CD14-positive monocyte (primary cell): ENCODE measurements at regions not wholly inside any gene's neighbourhood (a gene's known extent, or its start where the extent isn't known, plus 50 kb on each side); places are given as distances from the start of the nearest gene placed in this dataset.

Experiments
- DNase-seq, 3 donors: peaks; one replicate each; pipeline ENCODE4 v3.0.0-alpha.2; 2011 to 2022
- H2AFZ ChIP-seq: 2 replicates; pipeline ENCODE4 v1.6.0; 2012; ENCODE audit warnings: mild to moderate bottlenecking, low read depth, low read length, inconsistent platforms; ENCODE audit not compliant: insufficient read depth, poor library complexity, severe bottlenecking
- H3K27ac ChIP-seq, 2 donors: 1 replicate in 1 of 2; 2 replicates in 1 of 2; pipeline ENCODE4 v1.5.1; 2012 to 2013; ENCODE audit warnings: low read length in 2 of 2, control low read depth in 1 of 2, inconsistent platforms in 1 of 2, low read depth in 1 of 2, mild to moderate bottlenecking in 1 of 2
- H3K27me3 ChIP-seq, 2 donors: one replicate each; pipeline versions ENCODE4 v1.6.0 to v1.6.1; 2011 to 2013; ENCODE audit warnings: low read length in 2 of 2; ENCODE audit not compliant: control insufficient read depth in 2 of 2, insufficient read depth in 2 of 2
- H3K36me3 ChIP-seq, 2 donors: replicated peaks in 1 of 2; 1 replicate in 1 of 2; 2 replicates in 1 of 2; pipeline versions ENCODE4 v1.5.1 to v1.6.1; 2012 to 2013; ENCODE audit warnings: low read length in 2 of 2, control low read depth in 1 of 2, inconsistent platforms in 1 of 2, mild to moderate bottlenecking in 1 of 2; ENCODE audit not compliant: insufficient read depth in 2 of 2, control insufficient read depth in 1 of 2
- H3K4me1 ChIP-seq, 2 donors: 1 replicate in 1 of 2; 2 replicates in 1 of 2; pipeline versions ENCODE4 v1.5.1 to v1.6.1; 2012 to 2013; ENCODE audit warnings: low read length in 2 of 2, control low read depth in 1 of 2, inconsistent platforms in 1 of 2, mild to moderate bottlenecking in 1 of 2, moderate library complexity in 1 of 2; ENCODE audit not compliant: insufficient read depth in 2 of 2, control insufficient read depth in 1 of 2
- H3K4me2 ChIP-seq: replicated peaks from 2 replicates; pipeline ENCODE3; 2012; ENCODE audit warnings: low read length, moderate library complexity, mild to moderate bottlenecking; ENCODE audit not compliant: poor library complexity, severe bottlenecking; ENCODE audit errors: extremely low read depth
- H3K4me3 ChIP-seq, 3 experiments: fragments of 200-600 bp in 1 of 3; sonication (generic) in 1 of 3; replicated peaks in 1 of 3; 1 replicate in 2 of 3; 2 replicates in 1 of 3; pipeline ENCODE4 v1.5.1; 2011 to 2013; ENCODE audit warnings: low read length in 3 of 3, mild to moderate bottlenecking in 3 of 3, control low read depth in 2 of 3, low read depth in 2 of 3, inconsistent platforms in 1 of 3, moderate library complexity in 1 of 3
- H3K79me2 ChIP-seq: 2 replicates; pipeline ENCODE4 v1.6.0; 2012; ENCODE audit warnings: mild to moderate bottlenecking, control low read depth, inconsistent platforms, low read length, moderate library complexity; ENCODE audit not compliant: insufficient read depth
- H3K9ac ChIP-seq: 2 replicates; pipeline ENCODE4 v1.6.0; 2017; ENCODE audit warnings: low read length, mild to moderate bottlenecking; ENCODE audit not compliant: insufficient read depth, poor library complexity, severe bottlenecking
- H3K9me3 ChIP-seq, 2 donors: replicated peaks in 1 of 2; 1 replicate in 1 of 2; 2 replicates in 1 of 2; pipeline versions ENCODE4 v1.5.1 to v1.6.1; 2012 to 2013; ENCODE audit warnings: low read length in 2 of 2, control low read depth in 1 of 2; ENCODE audit not compliant: control insufficient read depth in 1 of 2, insufficient read depth in 1 of 2
- H4K20me1 ChIP-seq: 2 replicates; pipeline ENCODE4 v1.6.0; 2012; ENCODE audit warnings: mild to moderate bottlenecking, low read length, control low read depth, moderate library complexity; ENCODE audit not compliant: insufficient read depth
- H3K27ac Mint-ChIP-seq, 7 donors: one replicate each; pipeline ENCODE4 v1.8.0; 2020; ENCODE audit warnings: mild to moderate bottlenecking in 7 of 7, mixed read lengths in 7 of 7, moderate library complexity in 6 of 7, inconsistent platforms in 2 of 7
- H3K27me3 Mint-ChIP-seq, 3 donors: one replicate each; pipeline ENCODE4 v1.8.0; 2021 to 2022; ENCODE audit warnings: low read depth in 3 of 3, mild to moderate bottlenecking in 3 of 3, mixed read lengths in 3 of 3, moderate library complexity in 3 of 3, inconsistent platforms in 1 of 3
- H3K36me3 Mint-ChIP-seq, 2 donors: one replicate each; pipeline ENCODE4 v1.8.0; 2020; ENCODE audit warnings: mixed read lengths in 2 of 2, inconsistent platforms in 1 of 2, mild to moderate bottlenecking in 1 of 2
- H3K4me1 Mint-ChIP-seq: one replicate; pipeline ENCODE4 v1.8.0; 2020; ENCODE audit warnings: mild to moderate bottlenecking, mixed read lengths
- H3K4me3 Mint-ChIP-seq, 2 donors: one replicate each; pipeline ENCODE4 v1.8.0; 2020; ENCODE audit warnings: mild to moderate bottlenecking in 2 of 2, mixed read lengths in 2 of 2, moderate library complexity in 1 of 2
- H3K9me3 Mint-ChIP-seq, 7 donors: one replicate each; pipeline ENCODE4 v1.8.0; 2020 to 2022; ENCODE audit warnings: mixed read lengths in 7 of 7, mild to moderate bottlenecking in 6 of 7, moderate library complexity in 6 of 7, inconsistent platforms in 2 of 7
- CTCF ChIP-seq: fragments of 200-600 bp; IDR thresholded peaks from one replicate; pipeline ENCODE4 v1.8.0; 2022; ENCODE audit warnings: antibody characterized with exemption, mild to moderate bottlenecking
- WGBS: methylation state at CpG from one replicate; pipeline ENCODE4 v1.1.5; 2013; ENCODE audit warnings: missing lambda C conversion rate; ENCODE audit not compliant: insufficient coverage; 5-methylcytosine and 5-hydroxymethylcytosine counted together
- intact Hi-C, 2 donors: fragments of 100-400 bp; cut with micrococcal nuclease; formaldehyde crosslinking; loops; one replicate each; pipeline versions ENCODE4 v1.15.0 to v1.15.1; 2023

- Histone ChIP-seq H3K27me3 (peaks cover 0 to 5% of the 10 kb centered on the region in 2 donors), H3K79me2 (no peaks in the 10 kb centered on the region), H3K4me2 (no peak overlapping the region), H2AFZ (no peak overlapping the region), H3K4me1 (no peaks in the 10 kb centered on the region), H3K36me3 (no peaks in the 10 kb centered on the region), H4K20me1 (no peaks in the 10 kb centered on the region), H3K27ac (no peak overlapping the region), H3K4me3 (no peak overlapping the region), H3K9me3 (peaks cover 0 to 1% of the 10 kb centered on the region in 2 donors), H3K9ac (no peak overlapping the region)
- WGBS, result 80% methylated on average over 3 of the region's 5 CpGs
- Mint-ChIP-seq H3K36me3 (no peaks in the 10 kb centered on the region), H3K27ac (no peak overlapping the region), H3K4me1 (no peaks in the 10 kb centered on the region), H3K4me3 (no peak overlapping the region), H3K27me3 (peaks cover 6 to 17% (median 14%) of the 10 kb centered on the region in 3 donors), H3K9me3 (peaks cover 0 to 18% (median 6%) of the 10 kb centered on the region in 7 donors)
- intact Hi-C loops, result no loop called here
- TF ChIP-seq CTCF, result no peak
- DNase-seq, result no peak
Observed at GRCh38 chr16:54442864-54443263, 156.3 kb upstream of the IRX3 start.

GRCh38 chr16:54438469-54438868 is 151.9 kb upstream of the IRX3 start:
- no peak overlapping the region for H3K4me3 Mint-ChIP-seq
- H3K4me1 Mint-ChIP-seq, result no peaks in the 10 kb centered on the region
- Histone ChIP-seq H3K36me3 (no peaks in the 10 kb centered on the region), H4K20me1 (no peaks in the 10 kb centered on the region), H3K27ac (no peak overlapping the region), H3K4me1 (no peaks in the 10 kb centered on the region), H3K27me3 (no peaks in the 10 kb centered on the region), H3K79me2 (no peaks in the 10 kb centered on the region), H3K9me3 (peaks cover 4 to 10% of the 10 kb centered on the region in 2 donors), H2AFZ (no peak overlapping the region), H3K4me3 (no peak overlapping the region), H3K4me2 (no peak overlapping the region), H3K9ac (no peak overlapping the region)
- DNase-seq, result no peak
- WGBS, result 79% methylated on average over 2 of the region's 3 CpGs
- no peaks in the 10 kb centered on the region for H3K36me3 Mint-ChIP-seq
- H3K9me3 Mint-ChIP-seq, result peaks cover 0 to 21% (median 14%) of the 10 kb centered on the region in 7 donors
- intact Hi-C loops, result no loop called here
- no peak for TF ChIP-seq CTCF
- no peak overlapping the region for H3K27ac Mint-ChIP-seq
- peaks cover 8 to 9% (median 9%) of the 10 kb centered on the region in 3 donors for H3K27me3 Mint-ChIP-seq
